HG03103 (cell line): ENCODE measurements at regions not wholly inside any gene's neighbourhood (a gene's known extent, or its start where the extent isn't known, plus 50 kb on each side); places are given as distances from the start of the nearest gene placed in this dataset.

ENCODE experiments used
- ATAC-seq: cut with Tn5 transposase; IDR thresholded peaks from one replicate; pipeline ENCODE4 v1.9.1; 2021; ENCODE audit warnings: low read depth; ENCODE audit not compliant: unreplicated experiment

- no peak for ATAC-seq
Observed at GRCh38 chr2:2709431-2709770, 378.3 kb upstream of the MYT1L start.

- no peak for ATAC-seq
Observed at GRCh38 chr2:2708575-2709430, 377.7 kb upstream of the MYT1L start.

- no peak for ATAC-seq
Observed at GRCh38 chr2:2707206-2707991, 376.3 kb upstream of the MYT1L start.

- ATAC-seq = no peak
Observed at GRCh38 chr2:2706306-2706705, 375.2 kb upstream of the MYT1L start.

DNA sequence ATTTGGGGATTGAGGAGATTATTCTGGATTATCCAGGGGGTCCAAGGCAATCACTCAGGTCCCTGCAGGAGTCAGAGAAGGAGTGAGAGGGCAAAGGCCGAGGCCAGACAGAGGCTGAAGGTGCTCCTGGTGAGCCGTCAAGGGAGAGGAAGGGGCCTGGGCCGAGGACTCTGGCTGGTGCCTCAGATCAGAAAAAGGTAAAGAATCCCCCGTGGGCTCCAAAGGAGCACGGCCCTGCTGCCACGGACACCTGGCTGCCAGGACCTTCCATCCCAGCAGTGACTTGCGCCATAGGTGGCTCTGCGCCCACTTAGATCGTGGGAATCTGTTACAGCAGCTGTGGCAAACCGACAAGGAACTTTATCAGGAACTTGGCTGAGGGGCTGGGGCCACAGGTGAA, 374.8 kb upstream of the MYT1L start:
- ATAC-seq = no peak

GRCh38 chr2:2704428-2705090, 373.5 kb upstream of the MYT1L start:
- no peak for ATAC-seq

- no peak for ATAC-seq
Observed at GRCh38 chr2:2703762-2704427, 372.8 kb upstream of the MYT1L start.

DNA sequence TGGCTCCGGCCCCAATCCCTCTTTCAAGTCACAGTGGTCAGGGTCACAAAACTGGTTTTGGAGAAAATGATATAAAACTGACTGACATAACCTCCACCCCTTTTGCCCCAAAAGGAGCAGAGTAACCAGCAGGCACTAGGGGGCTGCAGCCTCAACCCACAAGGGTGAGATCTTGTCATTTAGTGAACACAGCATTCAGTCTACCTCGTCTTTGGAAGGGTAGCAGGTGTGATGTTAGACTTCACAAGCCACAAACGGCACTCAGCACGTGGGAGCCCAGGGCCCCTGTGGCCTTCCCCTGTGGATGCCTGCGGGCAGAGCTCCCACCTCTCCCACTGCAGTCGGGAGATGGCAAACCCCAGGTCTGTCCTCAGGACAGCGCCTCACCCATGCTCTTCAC, 372.1 kb upstream of the MYT1L start:
- no peak for ATAC-seq

DNA sequence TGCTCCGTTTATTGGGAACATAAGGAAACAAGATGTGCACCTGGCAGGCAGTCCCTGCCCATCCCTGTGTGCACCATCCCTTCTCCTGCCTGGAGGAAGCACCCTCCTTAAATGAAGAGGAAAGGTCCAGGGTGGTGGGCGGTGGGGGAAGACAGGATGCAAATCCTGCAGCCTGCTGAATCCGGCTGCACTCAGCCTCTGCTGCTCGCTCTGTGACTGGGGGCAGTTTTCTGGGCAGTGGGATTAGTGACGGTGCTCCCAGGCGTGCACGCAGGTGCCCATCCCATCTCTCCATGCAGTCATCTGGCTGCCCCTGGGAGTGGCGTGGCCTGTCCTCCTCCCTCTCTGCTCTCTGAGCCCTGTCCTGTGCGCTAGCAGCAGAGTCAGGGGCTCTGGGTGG, 371.3 kb upstream of the MYT1L start:
- no peak for ATAC-seq

GRCh38 chr2:2701813-2702212, 370.7 kb upstream of the MYT1L start:
- ATAC-seq = no peak

DNA sequence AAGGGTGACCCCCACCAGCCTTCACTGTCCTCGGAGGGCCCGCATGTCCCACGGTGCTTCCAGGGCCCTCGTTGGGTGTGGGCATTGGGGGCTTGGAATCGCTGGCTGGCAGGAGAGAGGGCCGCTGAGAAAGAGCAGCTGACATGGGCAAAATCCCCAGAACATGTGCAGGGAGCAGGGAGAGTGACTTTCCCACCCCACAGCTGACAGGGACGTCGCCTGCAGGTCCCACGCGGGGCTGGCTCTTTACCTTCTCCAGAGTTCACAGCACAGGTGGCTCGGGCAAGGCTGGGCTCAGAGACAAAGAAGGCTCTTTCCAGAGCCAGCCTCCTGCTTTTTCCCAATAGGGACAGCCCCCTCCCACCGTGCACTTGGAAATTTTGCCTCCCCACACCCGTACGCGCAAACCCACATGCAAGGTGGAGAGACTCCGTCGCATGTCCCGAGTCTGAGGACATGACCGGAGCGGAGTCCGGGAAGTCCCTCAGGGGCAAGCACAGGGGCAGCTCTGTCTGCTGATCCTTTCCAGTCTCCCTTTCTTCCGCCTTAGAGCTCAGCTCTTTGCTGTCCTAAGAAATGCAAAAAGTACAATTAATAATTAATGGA, 370.2 kb upstream of the MYT1L start:
- no peak for ATAC-seq

DNA sequence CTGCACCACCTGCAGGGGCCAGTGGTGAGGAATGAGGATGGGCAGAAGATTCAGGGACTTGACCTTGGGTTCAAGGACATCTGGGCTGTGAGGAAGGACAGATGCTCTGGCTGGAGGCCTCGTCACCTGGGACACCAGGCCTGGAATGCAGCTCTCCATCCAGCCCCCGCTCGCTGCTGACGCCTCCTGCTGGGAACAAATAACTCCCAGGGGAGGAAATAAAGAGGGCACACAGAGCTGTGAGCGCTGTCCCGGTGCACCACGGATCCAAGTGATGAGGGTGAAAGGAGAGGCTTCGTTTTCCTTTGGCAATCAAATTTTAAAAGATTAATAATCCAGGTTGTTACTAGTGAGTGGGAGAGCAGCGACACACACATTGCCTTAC, 368.0 kb upstream of the MYT1L start:
- no peak for ATAC-seq

DNA sequence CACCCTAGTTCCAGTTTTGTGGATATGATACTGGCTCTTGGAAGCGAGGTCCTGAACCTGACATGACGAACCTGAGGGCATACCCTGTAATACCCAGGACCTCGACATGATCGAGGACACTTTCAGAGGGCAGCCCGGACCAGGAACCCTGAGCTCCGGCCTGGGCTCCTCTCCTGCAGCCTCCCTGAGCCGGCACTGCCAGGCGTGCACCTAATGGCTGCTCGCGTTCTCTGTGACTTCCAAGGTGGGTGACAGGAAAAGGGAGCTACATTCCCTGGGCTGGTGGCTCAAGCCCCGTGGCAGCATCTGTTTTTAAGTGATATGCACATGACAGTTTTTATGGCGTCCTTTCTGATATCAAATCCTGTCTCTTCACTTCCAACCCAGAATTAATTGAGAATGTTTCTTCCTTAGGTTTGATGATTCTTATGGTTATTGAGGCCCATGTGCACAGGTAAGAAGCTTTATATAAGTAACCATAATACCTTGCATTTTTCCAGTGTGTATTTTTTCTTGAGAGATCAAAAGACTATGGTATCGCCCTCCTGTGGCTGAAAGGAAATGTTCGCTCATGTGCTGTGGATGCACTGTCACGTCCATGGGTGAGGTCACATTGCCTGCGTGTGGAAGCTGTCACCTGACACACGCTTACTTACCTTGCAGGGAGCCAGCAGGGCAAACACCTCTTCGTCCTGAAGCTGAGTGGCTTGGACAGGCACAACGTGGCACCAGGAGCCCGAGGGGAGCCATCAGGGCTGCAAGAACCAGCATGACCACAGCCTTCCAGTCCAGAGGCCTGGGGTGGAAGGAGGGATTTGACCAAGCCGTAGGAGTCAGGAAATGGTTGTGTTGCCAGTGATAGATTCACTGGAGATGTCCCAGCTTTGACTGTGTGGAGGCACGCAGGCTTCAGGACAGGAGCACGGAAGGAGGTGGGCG, 367.4 kb upstream of the MYT1L start:
- ATAC-seq = no peak

GRCh38 chr2:2696733-2697455, 365.8 kb upstream of the MYT1L start:
- no peak for ATAC-seq

DNA sequence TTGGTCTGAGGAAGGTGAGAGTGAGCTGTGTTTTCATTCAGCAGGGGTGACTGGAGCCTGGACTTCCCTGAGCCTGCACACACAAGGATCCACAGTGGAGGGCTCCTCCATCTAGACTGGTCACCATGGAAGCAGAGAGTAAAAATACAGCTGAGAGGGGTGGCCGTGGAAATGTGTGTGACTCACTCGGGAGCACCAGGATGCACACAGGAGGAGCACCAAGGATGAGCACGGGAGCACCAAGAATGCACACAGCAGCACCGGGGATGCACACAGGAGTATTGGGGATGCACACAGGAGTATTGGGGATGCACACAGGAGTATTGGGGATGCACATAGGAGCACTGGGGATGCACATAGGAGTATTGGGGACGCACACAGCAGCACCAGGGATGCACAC, 365.2 kb upstream of the MYT1L start:
- no peak for ATAC-seq

GRCh38 chr2:2694746-2695145, 363.7 kb upstream of the MYT1L start:
- no peak for ATAC-seq

- ATAC-seq = no peak
Observed at GRCh38 chr2:2692599-2693389, 361.7 kb upstream of the MYT1L start.

GRCh38 chr2:2691419-2691818, 360.3 kb upstream of the MYT1L start:
- ATAC-seq = no peak
